GM18858 (cell line): ENCODE measurements at regions not wholly inside any gene's neighbourhood (a gene's known extent, or its start where the extent isn't known, plus 50 kb on each side); places are given as distances from the start of the nearest gene placed in this dataset.

Experiments
- ATAC-seq: cut with Tn5 transposase; IDR thresholded peaks from one replicate; pipeline ENCODE4 v1.9.1; 2021; ENCODE audit not compliant: unreplicated experiment

- no peak for ATAC-seq
These were observed 125.0 kb upstream of the MEF2A start for GRCh38 chr15:99440551-99441443.

- ATAC-seq = no peak
These were observed 124.4 kb upstream of the MEF2A start for GRCh38 chr15:99441444-99441800.

GRCh38 chr15:99441871-99442251 lies 123.9 kb upstream of the MEF2A start:
- no peak for ATAC-seq

GRCh38 chr15:99442252-99442897 lies 123.4 kb upstream of the MEF2A start:
- ATAC-seq = no peak

- ATAC-seq = no peak
These were observed 122.6 kb upstream of the MEF2A start for GRCh38 chr15:99443056-99443756.

- no peak for ATAC-seq
These were observed 121.9 kb upstream of the MEF2A start for GRCh38 chr15:99443768-99444446.

- ATAC-seq = no peak
These were observed 120.4 kb upstream of the MEF2A start for GRCh38 chr15:99445272-99445850.

GRCh38 chr15:99446565-99447496 lies 119.0 kb upstream of the MEF2A start:
- no peak for ATAC-seq

GRCh38 chr15:99447497-99448371 lies 118.0 kb upstream of the MEF2A start:
- ATAC-seq = no peak

GRCh38 chr15:99449514-99449913 lies 116.3 kb upstream of the MEF2A start:
- no peak for ATAC-seq

- ATAC-seq = no peak
These were observed 114.9 kb upstream of the MEF2A start for GRCh38 chr15:99450896-99451358.

- no peak for ATAC-seq
These were observed 114.3 kb upstream of the MEF2A start for GRCh38 chr15:99451484-99451883.

GRCh38 chr15:99452010-99452409 lies 113.8 kb upstream of the MEF2A start:
- ATAC-seq = no peak

- peak; percentile 83 for ATAC-seq
These were observed 112.8 kb upstream of the MEF2A start for GRCh38 chr15:99452728-99453636.

- ATAC-seq = no peak
These were observed 112.2 kb upstream of the MEF2A start for GRCh38 chr15:99453637-99454030.

GRCh38 chr15:99454107-99454809 lies 111.5 kb upstream of the MEF2A start:
- no peak for ATAC-seq
